ENCODE measurements at regions not wholly inside any gene's neighbourhood (a gene's known extent, or its start where the extent isn't known, plus 50 kb on each side); places are given as distances from the start of the nearest gene placed in this dataset.

GRCh38 chr12:46523446-46523845, 150.9 kb upstream of the SLC38A2 start:
- POLR2A ChIA-PET (ENCODE audit: low non-redundant PET), result no interaction called here
- Histone ChIP-seq H3K4me3 (ENCODE audit: low read depth, low read length, poor library complexity, severe bottlenecking) (no peak overlapping the region), H3K27ac (ENCODE audit: low read depth, low read length, poor library complexity, severe bottlenecking) (no peak overlapping the region), H3K36me3 (ENCODE audit: insufficient read depth, low read length, poor library complexity, severe bottlenecking) (no peaks in the 10 kb centered on the region), H3K27me3 (replicated peaks; ENCODE audit: insufficient read depth, low read depth, low read length, poor library complexity) (no peaks in the 10 kb centered on the region), H3K4me1 (ENCODE audit: insufficient read depth, low read length, poor library complexity, severe bottlenecking) (peaks cover 10% of the 10 kb centered on the region), H3K9me3 (ENCODE audit: low read depth, low read length, poor library complexity, severe bottlenecking) (no peaks in the 10 kb centered on the region)
- no peak for DNase-seq (ENCODE audit: low spot score)
- no peak for TF ChIP-seq EZH2 (IDR thresholded peaks at IDR 0.05; ENCODE audit: borderline replicate concordance, low read depth, low read length, poor library complexity, severe bottlenecking)
- TF ChIP-seq CTCF (conservative IDR thresholded peaks at IDR 0.05; ENCODE audit: low read depth, low read length), result no peak
- no TSS peak for BruUV-seq (replicated peaks)
- CTCF ChIA-PET, result no interaction called here
- intact Hi-C loops (cut with micrococcal nuclease; ENCODE audit: unreplicated experiment), result no loop called here

GRCh38 chr12:46522071-46522470, 149.5 kb upstream of the SLC38A2 start:
- no peak for TF ChIP-seq CTCF (conservative IDR thresholded peaks at IDR 0.05; ENCODE audit: low read depth, low read length)
- H3K36me3 ChIP-seq (ENCODE audit: insufficient read depth, low read length, poor library complexity, severe bottlenecking), result no peaks in the 10 kb centered on the region
- no peak for DNase-seq (ENCODE audit: low spot score)
- ChIA-PET CTCF (no interaction called here), POLR2A (ENCODE audit: low non-redundant PET) (no interaction called here)
- H3K4me1 ChIP-seq (ENCODE audit: insufficient read depth, low read length, poor library complexity, severe bottlenecking), result peaks cover 10% of the 10 kb centered on the region
- no TSS peak for BruUV-seq (replicated peaks)
- H3K9me3 ChIP-seq (ENCODE audit: low read depth, low read length, poor library complexity, severe bottlenecking), result no peaks in the 10 kb centered on the region
- H3K4me3 ChIP-seq (ENCODE audit: low read depth, low read length, poor library complexity, severe bottlenecking), result no peak overlapping the region
- intact Hi-C loops (cut with micrococcal nuclease; ENCODE audit: unreplicated experiment), result no loop called here
- H3K27me3 ChIP-seq (replicated peaks; ENCODE audit: insufficient read depth, low read depth, low read length, poor library complexity), result no peaks in the 10 kb centered on the region
- no peak overlapping the region for H3K27ac ChIP-seq (ENCODE audit: low read depth, low read length, poor library complexity, severe bottlenecking)

GRCh38 chr12:46521145-46521544, 148.6 kb upstream of the SLC38A2 start:
- no peaks in the 10 kb centered on the region for H3K9me3 ChIP-seq (ENCODE audit: low read depth, low read length, poor library complexity, severe bottlenecking)
- H3K36me3 ChIP-seq (ENCODE audit: insufficient read depth, low read length, poor library complexity, severe bottlenecking), result no peaks in the 10 kb centered on the region
- no peak overlapping the region for H3K27ac ChIP-seq (ENCODE audit: low read depth, low read length, poor library complexity, severe bottlenecking)
- POLR2A ChIA-PET (ENCODE audit: low non-redundant PET), result no interaction called here
- TF ChIP-seq CTCF (conservative IDR thresholded peaks at IDR 0.05; ENCODE audit: low read depth, low read length), result no peak
- no peak for TF ChIP-seq EZH2 (IDR thresholded peaks at IDR 0.05; ENCODE audit: borderline replicate concordance, low read depth, low read length, poor library complexity, severe bottlenecking)
- no TSS peak for BruUV-seq (replicated peaks)
- peaks cover 10% of the 10 kb centered on the region for H3K4me1 ChIP-seq (ENCODE audit: insufficient read depth, low read length, poor library complexity, severe bottlenecking)
- DNase-seq (ENCODE audit: low spot score), result no peak
- CTCF ChIA-PET, result no interaction called here
- no peak overlapping the region for H3K4me3 ChIP-seq (ENCODE audit: low read depth, low read length, poor library complexity, severe bottlenecking)
- no peaks in the 10 kb centered on the region for H3K27me3 ChIP-seq (replicated peaks; ENCODE audit: insufficient read depth, low read depth, low read length, poor library complexity)
- intact Hi-C loops (cut with micrococcal nuclease; ENCODE audit: unreplicated experiment), result no loop called here
